GM12873 (cell line): ENCODE measurements at regions not wholly inside any gene's neighbourhood (a gene's known extent, or its start where the extent isn't known, plus 50 kb on each side); places are given as distances from the start of the nearest gene placed in this dataset.

Experiments used
- TF ChIP-seq, protein P1 (sequence below): IDR thresholded peaks from 2 replicates; pipeline ENCODE4 v1.5.1; 2012; ENCODE audit warnings: low read depth, mild to moderate bottlenecking, moderate library complexity, low read length, control low read depth; ENCODE audit not compliant: insufficient read depth; ENCODE audit errors: missing control alignments

DNA sequence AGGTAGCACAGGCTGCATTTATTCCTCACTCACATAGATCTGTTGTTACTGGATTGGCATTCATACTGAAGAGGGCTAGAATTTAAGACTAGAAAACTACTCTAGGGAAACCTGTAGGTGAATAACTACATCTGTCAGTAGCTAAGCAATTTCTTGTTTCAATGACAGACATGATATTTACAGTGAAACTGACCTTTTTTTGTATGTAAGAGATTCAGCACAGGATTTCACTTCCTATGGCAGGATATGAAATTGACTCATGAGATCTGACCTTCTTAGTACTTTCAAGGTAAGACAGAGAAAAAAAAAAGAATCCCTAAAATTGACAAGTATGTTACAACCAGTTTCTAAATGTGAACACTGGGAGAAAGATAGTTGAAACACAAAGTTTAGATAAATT lies 189.8 kb upstream of the SLC16A7 start:
- TF ChIP-seq, protein P1, sequence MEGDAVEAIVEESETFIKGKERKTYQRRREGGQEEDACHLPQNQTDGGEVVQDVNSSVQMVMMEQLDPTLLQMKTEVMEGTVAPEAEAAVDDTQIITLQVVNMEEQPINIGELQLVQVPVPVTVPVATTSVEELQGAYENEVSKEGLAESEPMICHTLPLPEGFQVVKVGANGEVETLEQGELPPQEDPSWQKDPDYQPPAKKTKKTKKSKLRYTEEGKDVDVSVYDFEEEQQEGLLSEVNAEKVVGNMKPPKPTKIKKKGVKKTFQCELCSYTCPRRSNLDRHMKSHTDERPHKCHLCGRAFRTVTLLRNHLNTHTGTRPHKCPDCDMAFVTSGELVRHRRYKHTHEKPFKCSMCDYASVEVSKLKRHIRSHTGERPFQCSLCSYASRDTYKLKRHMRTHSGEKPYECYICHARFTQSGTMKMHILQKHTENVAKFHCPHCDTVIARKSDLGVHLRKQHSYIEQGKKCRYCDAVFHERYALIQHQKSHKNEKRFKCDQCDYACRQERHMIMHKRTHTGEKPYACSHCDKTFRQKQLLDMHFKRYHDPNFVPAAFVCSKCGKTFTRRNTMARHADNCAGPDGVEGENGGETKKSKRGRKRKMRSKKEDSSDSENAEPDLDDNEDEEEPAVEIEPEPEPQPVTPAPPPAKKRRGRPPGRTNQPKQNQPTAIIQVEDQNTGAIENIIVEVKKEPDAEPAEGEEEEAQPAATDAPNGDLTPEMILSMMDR: no peak

DNA sequence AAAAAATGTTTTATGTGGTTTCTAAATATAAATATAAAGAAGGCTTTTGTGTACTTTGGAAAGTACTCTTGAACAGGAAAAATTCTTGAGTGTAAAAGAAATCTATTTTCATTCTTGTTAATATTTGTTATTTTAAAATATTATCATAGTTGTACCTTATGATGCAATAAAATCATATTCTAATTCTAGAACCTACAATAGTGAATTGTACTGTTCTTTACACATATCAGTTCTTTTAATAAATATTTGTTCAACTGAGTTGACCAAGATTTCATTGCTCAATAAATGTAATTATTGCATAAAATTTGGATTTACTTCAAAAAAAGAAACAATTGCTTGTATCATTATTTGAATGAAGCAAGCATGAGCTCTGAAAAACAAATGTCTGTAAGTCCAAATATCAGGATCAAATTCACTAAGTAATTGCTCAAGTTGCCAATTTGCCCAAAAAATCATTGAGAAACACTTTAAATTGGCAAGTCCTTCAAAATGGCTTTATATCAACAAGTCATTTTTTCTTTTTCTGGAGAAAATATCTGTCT lies 191.6 kb upstream of the SLC16A7 start:
- TF ChIP-seq, protein P1: no peak

DNA sequence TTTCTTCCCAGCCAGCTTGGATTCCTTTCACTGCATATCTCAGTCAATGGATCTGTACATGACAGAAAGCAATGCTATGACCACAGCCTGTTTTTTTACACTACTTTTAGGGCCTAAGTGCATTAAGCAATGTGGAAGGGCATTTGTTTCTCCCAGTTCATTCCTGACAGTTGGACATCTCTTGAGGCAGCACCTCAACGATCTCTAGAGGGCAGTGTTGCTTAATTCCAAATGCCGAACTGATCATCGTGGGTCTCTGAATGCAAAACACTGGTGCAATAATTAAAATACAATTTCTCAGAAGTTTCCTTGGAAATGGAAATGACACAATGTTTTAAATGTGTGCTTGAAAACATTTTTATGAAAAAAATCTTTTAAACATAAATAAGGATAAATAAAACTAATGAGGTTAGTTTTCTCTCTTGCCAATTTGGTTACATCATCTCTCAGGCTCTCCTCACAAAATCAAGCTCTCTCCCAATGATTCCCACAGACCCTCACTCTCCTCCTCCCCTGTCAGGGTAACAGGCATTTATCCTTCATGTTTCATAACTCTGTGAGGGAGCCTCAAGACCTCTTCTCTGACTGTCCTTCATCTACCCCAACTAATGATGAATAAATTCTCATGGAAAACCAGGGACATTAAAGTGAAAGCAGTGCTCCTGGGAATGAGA lies 192.4 kb upstream of the SLC16A7 start:
- TF ChIP-seq, protein P1: peak; percentile 77

DNA sequence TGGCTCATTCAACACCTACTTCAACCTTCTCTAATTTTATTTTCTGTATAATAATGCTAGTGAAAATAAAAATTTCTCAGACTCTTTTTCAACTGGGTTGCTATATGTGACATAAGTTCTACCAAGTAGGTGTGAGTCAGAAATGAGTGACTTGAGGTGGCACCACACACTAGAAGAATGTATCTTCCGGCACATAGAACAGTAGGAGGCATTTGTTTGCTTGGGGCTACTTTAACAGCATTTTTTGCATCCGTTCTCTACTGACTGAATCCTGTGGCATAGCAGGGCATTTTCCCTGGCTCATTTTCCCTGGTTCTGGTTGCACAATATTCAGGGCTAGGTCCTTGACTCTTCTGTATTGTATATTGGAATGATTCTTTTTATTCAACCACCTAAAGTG lies 194.0 kb upstream of the SLC16A7 start:
- TF ChIP-seq, protein P1: no peak

DNA sequence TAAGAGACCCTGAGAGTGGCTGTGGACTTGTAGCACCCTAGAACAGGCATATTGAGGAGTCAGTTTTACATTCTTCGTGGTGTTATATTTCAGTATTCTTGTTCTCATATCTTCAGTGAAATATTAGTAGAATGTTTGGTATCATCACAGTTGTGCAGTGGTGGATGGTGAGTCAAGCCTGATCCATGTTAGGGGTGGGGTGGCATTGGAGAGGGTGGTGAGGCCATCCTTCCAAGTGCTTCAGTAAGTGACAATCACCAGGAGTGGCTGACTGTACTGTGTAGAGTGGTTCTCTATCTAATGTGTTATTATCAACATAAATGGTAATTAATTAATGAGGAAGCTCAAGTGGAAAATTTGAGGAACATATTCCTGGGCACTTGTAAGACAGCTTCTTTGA lies 197.7 kb upstream of the SLC16A7 start:
- TF ChIP-seq, protein P1: no peak

DNA sequence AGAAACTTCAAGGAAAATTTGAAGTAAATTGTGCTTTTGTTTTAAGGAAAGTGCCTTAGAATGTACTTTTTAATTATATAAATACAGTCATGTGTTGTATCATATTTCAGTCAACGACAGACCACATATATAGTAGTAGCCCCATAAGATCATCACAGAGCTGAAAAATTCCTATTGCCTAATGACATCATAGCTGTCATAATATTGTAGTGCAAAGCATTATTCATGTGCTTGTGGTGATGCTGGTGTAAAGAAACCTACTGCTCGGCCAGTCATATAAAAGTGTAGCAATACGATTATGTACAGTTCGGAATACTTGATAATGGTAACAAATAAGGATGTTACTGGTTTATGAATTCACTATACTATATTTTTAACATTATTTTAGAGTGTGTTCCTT lies 198.9 kb upstream of the SLC16A7 start:
- TF ChIP-seq, protein P1: no peak

DNA sequence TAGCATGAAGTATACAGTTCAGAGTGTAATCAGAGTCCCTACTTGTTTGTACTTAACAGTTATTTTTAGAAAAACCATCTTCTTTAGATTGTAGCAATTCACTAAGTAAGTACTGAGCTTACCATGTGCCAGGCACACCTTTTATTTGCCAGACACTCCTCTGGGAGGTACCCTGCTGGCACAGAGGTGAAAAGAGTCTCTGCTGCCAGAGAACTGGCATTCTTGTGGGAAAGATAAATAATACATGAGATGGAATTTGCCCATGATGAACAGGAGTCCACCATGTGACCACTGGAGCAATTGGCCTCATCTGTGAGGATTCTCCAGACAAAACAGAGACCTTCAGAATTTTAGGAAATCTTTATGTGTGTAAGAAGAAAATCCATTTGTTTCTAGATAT lies 199.3 kb upstream of the SLC16A7 start:
- TF ChIP-seq, protein P1: no peak
